Lower leg skin (tissue), 4 donors: ENCODE measurements at regions not wholly inside any gene's neighbourhood (a gene's known extent, or its start where the extent isn't known, plus 50 kb on each side); places are given as distances from the start of the nearest gene placed in this dataset.

Source experiments
- DNase-seq, 2 donors: peaks; one replicate each; pipeline ENCODE4 v3.0.0-alpha.2; 2019; ENCODE audit warnings: low spot score in 2 of 2
- H3K4me3 ChIP-seq: fragments of 200-600 bp; sonication (generic); 2 replicates; pipeline ENCODE4 v1.5.1; 2017; ENCODE audit warnings: mild to moderate bottlenecking, low read depth; ENCODE audit not compliant: poor library complexity, severe bottlenecking
- POLR2A ChIP-seq, 2 donors: fragments of 450-650 bp; IDR thresholded peaks; one replicate each; pipeline ENCODE4 v1.6.1; 2016 to 2017; ENCODE audit warnings: antibody characterized with exemption in 2 of 2, mild to moderate bottlenecking in 1 of 2, moderate library complexity in 1 of 2
- WGBS, 2 donors: methylation state at CpG; one replicate each; pipeline ENCODE4 v1.1.5; 2018; 5-methylcytosine and 5-hydroxymethylcytosine counted together
- intact Hi-C: fragments of 100-400 bp; cut with DNase I; formaldehyde crosslinking; loops from one replicate; pipeline ENCODE4 v1.15.0; 2023; ENCODE audit warnings: low total_unique reads
- TF ChIP-seq, protein P1 (sequence below), 3 donors: fragments of 450-650 bp; IDR thresholded peaks; one replicate each; pipeline ENCODE4 v1.5.1; 2016; ENCODE audit warnings: antibody characterized with exemption in 3 of 3, mild to moderate bottlenecking in 3 of 3, moderate library complexity in 2 of 3

DNA sequence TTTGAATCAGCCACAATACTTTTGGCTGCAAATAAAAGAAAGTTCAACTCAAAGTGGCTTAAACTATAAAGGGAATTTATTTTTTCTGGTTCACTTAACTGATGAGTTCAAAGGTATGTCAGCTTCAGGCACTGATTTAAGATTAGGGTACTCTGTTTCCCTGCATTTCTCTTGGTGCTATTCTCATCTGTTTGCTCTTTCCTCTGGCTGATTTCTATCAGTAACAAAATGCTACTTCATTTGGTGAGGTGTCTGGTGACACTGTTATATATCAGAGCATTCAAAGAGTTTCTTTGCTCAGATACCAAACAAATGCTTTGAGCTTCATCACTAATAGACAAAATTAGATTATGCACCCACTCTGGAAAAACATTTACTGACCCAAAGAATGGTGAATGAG lies 65.9 kb upstream of the HTR4 start:
- intact Hi-C loops = loop anchor here (10.0 kb wide), 1 partner anchor 265 kb away; no protein-coding TSS in a partner anchor
- DNase-seq = no peak
- TF ChIP-seq, protein P1, sequence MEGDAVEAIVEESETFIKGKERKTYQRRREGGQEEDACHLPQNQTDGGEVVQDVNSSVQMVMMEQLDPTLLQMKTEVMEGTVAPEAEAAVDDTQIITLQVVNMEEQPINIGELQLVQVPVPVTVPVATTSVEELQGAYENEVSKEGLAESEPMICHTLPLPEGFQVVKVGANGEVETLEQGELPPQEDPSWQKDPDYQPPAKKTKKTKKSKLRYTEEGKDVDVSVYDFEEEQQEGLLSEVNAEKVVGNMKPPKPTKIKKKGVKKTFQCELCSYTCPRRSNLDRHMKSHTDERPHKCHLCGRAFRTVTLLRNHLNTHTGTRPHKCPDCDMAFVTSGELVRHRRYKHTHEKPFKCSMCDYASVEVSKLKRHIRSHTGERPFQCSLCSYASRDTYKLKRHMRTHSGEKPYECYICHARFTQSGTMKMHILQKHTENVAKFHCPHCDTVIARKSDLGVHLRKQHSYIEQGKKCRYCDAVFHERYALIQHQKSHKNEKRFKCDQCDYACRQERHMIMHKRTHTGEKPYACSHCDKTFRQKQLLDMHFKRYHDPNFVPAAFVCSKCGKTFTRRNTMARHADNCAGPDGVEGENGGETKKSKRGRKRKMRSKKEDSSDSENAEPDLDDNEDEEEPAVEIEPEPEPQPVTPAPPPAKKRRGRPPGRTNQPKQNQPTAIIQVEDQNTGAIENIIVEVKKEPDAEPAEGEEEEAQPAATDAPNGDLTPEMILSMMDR (IDR thresholded peaks at IDR 0.05) = no peak
- TF ChIP-seq POLR2A (IDR thresholded peaks at IDR 0.05) = no peak
- no peak overlapping the region for H3K4me3 ChIP-seq

DNA sequence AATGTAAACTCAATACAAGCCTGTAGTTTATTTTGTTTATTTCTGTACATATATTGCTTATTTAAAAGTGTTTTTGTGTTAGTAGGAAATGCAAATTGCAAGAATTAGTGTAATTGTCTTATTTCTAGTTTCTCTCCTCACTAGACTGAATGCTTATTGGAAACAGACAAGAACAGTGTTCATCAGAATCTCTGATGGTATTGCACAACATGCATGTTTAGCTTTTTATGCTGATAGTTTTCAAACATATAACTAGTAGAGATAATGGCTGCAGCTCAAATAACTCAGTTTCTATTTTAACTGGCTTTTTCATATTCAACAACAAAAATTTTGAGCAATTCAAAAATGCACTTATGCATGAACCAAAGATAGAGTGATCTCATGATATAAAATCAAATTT lies 68.8 kb upstream of the HTR4 start:
- no peak overlapping the region for H3K4me3 ChIP-seq
- DNase-seq = no peak
- intact Hi-C loops = loop anchor here (10.0 kb wide), 1 partner anchor 268 kb away; no protein-coding TSS in a partner anchor
- TF ChIP-seq, protein P1 (IDR thresholded peaks at IDR 0.05) = no peak
- no peak for TF ChIP-seq POLR2A (IDR thresholded peaks at IDR 0.05)

DNA sequence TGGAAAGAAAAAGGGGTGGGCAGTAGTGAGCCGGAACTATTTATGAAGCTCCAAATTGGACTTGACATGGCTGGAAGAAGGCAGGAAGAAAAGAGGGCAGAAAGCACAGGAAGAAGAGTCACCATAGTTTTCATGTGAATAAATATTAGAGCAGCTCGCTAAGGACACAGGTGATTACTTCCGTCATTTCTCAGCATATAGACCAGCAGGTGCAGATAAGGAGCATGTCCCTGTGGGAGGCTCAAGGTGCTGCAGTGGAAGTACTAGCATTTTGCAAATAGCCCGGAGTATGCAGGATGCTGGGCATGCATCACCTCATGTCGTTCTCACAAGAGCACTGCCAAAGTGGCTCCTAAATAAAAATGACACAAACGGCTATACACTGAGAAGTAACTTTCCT lies 71.3 kb upstream of the HTR4 start:
- no peak for TF ChIP-seq POLR2A (IDR thresholded peaks at IDR 0.05)
- TF ChIP-seq, protein P1 (IDR thresholded peaks at IDR 0.05) = no peak
- 79 to 83% methylated on average over 6 of the region's 6 CpGs for WGBS, 2 donors

DNA sequence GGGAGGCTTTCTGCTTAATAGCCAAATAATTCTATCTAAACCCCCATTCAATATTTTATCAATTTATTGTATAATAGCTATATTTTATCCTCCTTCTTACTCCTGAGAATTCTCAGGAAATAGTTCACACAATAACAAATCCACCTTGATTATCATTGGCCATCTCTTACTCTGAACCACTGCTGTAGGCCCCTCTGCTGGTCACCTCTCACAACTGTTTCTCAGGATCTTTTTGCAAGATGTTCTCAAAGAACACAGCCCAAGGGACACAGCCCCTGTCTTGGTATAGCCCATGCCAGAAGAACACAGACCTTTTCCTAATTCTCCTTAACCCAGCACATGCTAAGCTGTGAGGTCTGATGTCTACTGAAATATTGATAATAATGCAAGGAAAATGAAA lies 74.9 kb upstream of the HTR4 start:
- TF ChIP-seq, protein P1 (IDR thresholded peaks at IDR 0.05) = no peak
- TF ChIP-seq POLR2A (IDR thresholded peaks at IDR 0.05) = no peak
- intact Hi-C loops = loop anchor here (10.0 kb wide), 1 partner anchor 274 kb away; no protein-coding TSS in a partner anchor
- DNase-seq = no peak
- H3K4me3 ChIP-seq = no peak overlapping the region

More for the DNA sequence above, 71.3 kb upstream of the HTR4 start:
- intact Hi-C loops = loop anchor here (10.0 kb wide), 1 partner anchor 271 kb away; no protein-coding TSS in a partner anchor
- no peak for DNase-seq
- H3K4me3 ChIP-seq = no peak overlapping the region

DNA sequence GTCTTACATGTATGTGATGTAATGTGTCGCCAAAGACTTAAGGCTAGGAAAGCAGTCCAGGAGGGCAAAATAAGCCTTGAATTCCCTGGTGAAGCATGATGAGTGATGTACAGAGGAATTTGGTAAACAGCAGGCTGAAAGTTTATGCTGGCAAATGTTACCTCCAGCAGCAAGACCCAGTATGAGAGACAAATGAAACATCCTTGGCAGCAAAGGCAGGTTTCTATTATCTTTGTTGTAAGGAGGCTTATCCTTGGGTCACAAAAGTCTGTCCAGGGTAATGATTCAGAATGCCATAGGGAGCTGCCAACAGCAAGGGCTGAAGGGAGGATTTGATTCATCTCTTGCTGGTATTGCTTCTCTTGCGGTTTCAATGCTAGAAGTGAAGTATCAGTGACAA lies 75.9 kb upstream of the HTR4 start:
- no peak for DNase-seq
- intact Hi-C loops = loop anchor here (10.0 kb wide), 3 partner anchors 305 to 515 kb away; no protein-coding TSS in a partner anchor
- TF ChIP-seq, protein P1 (IDR thresholded peaks at IDR 0.05) = no peak
- TF ChIP-seq POLR2A (IDR thresholded peaks at IDR 0.05) = no peak
- H3K4me3 ChIP-seq = no peak overlapping the region
- 41 to 81% methylated on average over 2 of the region's 2 CpGs for WGBS, 2 donors
